ENCODE measurements at regions not wholly inside any gene's neighbourhood (a gene's known extent, or its start where the extent isn't known, plus 50 kb on each side); places are given as distances from the start of the nearest gene placed in this dataset.

- DNase-seq: no peak
These were observed 80.3 kb upstream of the UQCRFS1 start for GRCh38 chr19:29293292-29293691.

DNA sequence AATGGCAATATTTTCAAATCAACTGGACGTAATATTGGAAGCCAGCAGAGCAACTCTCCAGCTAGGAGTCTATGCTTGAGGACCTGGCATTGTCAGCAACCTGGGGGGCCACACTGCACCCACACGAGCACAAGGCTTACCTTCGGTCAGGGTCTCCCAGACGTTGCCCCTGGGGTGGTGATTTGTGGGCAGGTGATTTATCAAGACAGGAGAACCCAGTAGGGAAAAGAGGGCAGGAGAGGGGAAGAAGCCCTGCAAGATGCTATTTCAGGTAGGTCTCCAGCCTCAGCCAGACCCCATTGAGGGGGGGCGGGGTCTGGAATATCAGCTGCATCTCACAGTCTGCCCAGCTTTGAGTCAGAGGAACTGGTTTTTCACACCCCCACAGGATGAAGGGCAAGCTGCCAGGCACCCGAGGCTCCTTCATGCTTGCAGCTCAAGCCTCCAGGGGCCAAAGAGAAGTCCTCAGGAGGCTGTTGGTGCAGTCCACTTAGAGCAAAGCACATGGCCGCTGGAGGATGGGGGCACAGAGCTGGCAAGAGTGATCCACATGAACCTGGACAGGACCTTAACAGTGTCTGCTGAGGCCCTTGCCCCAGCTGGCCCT, 80.9 kb upstream of the UQCRFS1 start:
- DNase-seq: no peak

DNA sequence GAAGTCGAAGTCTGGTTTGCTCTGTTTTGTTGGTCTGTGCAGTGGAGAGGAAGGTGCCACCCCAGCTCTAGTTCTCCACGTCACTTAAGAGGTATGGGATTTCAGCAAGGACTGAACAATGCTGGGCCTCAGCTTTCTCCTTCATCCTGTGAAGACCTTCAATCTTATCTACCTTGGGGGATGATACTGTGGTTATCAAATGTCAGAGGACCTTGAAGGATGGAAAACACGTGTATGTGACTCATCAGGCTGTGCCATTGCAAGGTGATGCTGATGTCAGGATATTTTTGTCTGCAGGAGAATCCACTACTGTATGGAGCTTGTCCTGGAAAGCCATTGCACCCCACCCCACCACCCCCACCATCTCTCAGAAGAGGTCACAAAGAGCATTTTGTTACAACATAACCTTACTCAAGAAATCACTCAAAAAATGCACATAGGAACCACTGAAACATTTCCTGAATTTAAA, 81.4 kb upstream of the UQCRFS1 start:
- no peak for DNase-seq

GRCh38 chr19:29295285-29295684, 82.3 kb upstream of the UQCRFS1 start:
- DNase-seq: no peak

DNA sequence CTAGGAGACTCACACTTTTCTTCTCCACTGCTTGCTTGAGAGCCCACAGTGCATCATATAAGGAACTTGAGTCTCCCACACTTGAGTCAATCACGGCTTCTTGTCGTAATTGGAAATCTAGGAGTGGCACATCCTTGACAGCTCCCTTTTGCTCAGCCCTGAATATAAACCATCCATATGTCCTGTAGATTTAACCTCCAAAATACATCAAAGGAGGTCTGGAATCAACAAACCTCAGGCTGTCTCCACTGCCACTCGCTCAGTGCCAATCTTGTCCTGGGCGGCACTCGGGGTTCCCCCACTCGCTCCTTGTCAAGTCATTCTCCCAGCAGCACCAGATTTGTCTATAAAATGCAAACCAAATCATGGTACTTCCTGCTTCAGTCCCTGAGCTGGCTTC, 84.4 kb upstream of the UQCRFS1 start:
- no peak for DNase-seq

- DNase-seq: no peak
These were observed 86.7 kb upstream of the UQCRFS1 start for GRCh38 chr19:29299416-29300380.

DNA sequence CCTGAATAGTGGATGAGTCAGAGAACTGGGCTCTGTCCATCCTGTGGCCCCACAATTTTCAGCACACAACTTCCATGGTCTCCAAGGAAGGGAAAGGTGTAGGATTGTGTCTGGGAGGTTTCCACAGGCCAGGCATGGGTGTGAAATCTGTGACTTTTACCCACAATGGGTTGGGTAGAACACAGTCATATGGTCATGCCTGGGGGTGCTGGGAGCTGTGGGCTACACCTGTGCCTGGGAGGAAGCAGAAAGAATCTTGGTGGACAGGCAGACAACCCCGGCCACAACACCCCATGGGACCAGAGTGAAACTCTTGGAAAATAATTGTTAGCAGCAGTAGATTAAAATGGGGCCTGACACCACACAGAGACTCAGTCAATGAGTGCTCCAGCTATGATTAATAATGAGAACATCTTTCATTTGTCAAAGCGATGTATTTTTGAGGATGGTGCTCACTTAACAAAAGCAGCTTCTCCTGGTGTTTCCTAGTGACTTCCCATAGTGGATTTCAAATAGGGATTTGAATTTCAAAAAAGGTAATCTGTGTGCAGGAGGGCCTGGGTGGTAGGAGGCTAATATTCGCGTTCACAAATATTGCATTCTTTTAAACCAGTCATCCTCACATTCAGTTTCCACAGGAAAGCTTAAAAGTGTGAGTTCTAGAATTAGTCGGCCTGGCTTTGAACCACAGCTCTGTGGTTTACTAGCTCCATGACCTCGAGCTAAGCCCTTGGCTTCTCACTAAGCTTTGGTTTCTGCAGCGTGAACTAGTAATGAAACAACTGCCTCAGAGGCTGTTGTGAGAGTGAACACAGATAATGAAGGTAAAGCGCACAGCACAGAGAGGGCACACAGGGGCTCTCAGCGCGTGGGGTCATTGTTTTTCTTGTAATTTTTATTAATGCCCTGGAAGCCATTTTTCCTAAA, 89.3 kb upstream of the UQCRFS1 start:
- no peak for DNase-seq

- no peak for DNase-seq
These were observed 90.2 kb upstream of the UQCRFS1 start for GRCh38 chr19:29303069-29303718.

- no peak for DNase-seq
These were observed 90.8 kb upstream of the UQCRFS1 start for GRCh38 chr19:29303719-29304090.

- DNase-seq: no peak
These were observed 92.3 kb upstream of the UQCRFS1 start for GRCh38 chr19:29305268-29305667.

- peak; percentile 81 for DNase-seq
These were observed 96.1 kb upstream of the UQCRFS1 start for GRCh38 chr19:29308977-29309590.

GRCh38 chr19:29309637-29310036, 96.7 kb upstream of the UQCRFS1 start:
- DNase-seq: no peak

DNA sequence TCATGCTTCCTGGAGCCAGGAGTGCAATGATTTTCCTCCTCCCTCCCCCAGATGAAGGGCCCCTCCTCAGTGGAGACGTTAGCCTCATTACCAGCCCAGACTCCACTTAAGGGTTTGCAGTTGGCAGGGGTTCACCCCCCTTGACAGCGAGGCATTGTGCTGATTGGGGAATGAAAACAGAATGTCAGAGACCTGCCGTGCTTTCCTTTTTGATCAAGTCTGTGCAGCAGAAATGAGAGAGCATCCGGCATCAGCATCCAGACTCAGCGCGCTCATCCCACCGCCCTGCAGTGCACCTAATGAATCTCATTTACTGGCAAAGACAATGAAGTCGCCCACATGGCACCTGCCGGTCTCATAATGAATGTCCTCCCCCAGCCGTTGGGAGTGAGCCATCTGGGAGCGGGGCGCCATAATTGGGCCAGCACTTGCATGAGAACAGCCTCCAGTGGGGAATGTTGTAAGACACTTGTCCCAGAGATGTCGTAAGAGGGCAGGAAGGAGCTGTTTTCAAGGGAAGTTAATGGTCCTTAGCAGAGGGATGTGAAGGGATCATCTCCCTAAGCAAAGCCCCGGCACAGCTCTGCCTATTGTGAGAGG, 98.3 kb upstream of the UQCRFS1 start:
- DNase-seq: peak; percentile 80

GRCh38 chr19:29315556-29316190, 102.7 kb upstream of the UQCRFS1 start:
- DNase-seq: no peak

- DNase-seq: no peak
These were observed 105.6 kb upstream of the UQCRFS1 start for GRCh38 chr19:29318581-29318980.

GRCh38 chr19:29320086-29320485, 107.1 kb upstream of the UQCRFS1 start:
- no peak for DNase-seq

DNA sequence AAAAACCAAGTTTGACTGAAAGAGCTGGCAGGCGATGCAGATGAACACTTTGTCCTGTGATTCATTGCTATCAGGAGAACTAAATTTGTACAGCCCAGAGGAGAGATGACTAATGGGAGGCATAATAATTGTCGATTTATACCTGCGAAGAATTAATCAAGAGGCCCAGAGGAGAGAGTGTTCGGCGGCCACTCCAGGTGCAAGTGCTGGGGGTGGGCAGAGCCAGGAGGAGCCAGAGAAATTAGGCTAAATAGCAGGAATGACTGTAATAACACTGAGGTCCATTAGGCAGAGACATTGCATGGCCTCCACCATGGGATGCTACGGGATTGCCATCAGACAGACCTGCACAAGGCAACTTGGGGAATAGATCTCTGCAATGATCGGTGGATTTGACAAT, 107.7 kb upstream of the UQCRFS1 start:
- no peak for DNase-seq

- no peak for DNase-seq
These were observed 108.2 kb upstream of the UQCRFS1 start for GRCh38 chr19:29321116-29321515.

- DNase-seq: no peak
These were observed 110.1 kb upstream of the UQCRFS1 start for GRCh38 chr19:29323021-29323430.

GRCh38 chr19:29323440-29324290, 110.7 kb upstream of the UQCRFS1 start:
- DNase-seq: no peak

Measured in NCI-H1436 treated with DMSO at 0.1 percent for 48 hours (cell line).